H9 (cell line): ENCODE measurements at regions not wholly inside any gene's neighbourhood (a gene's known extent, or its start where the extent isn't known, plus 50 kb on each side); places are given as distances from the start of the nearest gene placed in this dataset.

Experiments used
- DNase-seq: peaks from one replicate; pipeline ENCODE4 v3.0.0-alpha.2; 2017
- H2AFZ ChIP-seq: one replicate; pipeline ENCODE4 v1.6.1; 2013; ENCODE audit warnings: mild to moderate bottlenecking, low read length, control low read depth, moderate library complexity
- H2AK5ac ChIP-seq: 2 replicates; pipeline ENCODE4 v1.6.1; 2013; ENCODE audit warnings: low read length, control low read depth, mixed read lengths; ENCODE audit not compliant: insufficient read length
- H2BK120ac ChIP-seq: one replicate; pipeline ENCODE4 v1.6.1; 2013; ENCODE audit warnings: low read depth, mild to moderate bottlenecking, low read length, control low read depth, inconsistent platforms; ENCODE audit not compliant: poor library complexity, severe bottlenecking
- H2BK12ac ChIP-seq: 2 replicates; pipeline ENCODE4 v1.6.1; 2013; ENCODE audit warnings: low read length, control low read depth, mixed read lengths, low read depth; ENCODE audit not compliant: insufficient read length
- H2BK15ac ChIP-seq: 2 replicates; pipeline ENCODE4 v1.6.1; 2013; ENCODE audit warnings: low read depth, low read length, control low read depth
- H2BK20ac ChIP-seq: one replicate; pipeline ENCODE4 v1.6.1; 2013; ENCODE audit warnings: low read depth, mild to moderate bottlenecking, low read length, control low read depth, inconsistent platforms; ENCODE audit not compliant: poor library complexity, severe bottlenecking
- H2BK5ac ChIP-seq: 2 replicates; pipeline ENCODE4 v1.6.1; 2013; ENCODE audit warnings: low read length, control low read depth, mixed read lengths; ENCODE audit not compliant: insufficient read length
- H3K14ac ChIP-seq: 2 replicates; pipeline ENCODE4 v1.6.1; 2013; ENCODE audit warnings: low read length, control low read depth; ENCODE audit not compliant: insufficient read depth
- H3K18ac ChIP-seq: 2 replicates; pipeline ENCODE4 v1.6.1; 2013; ENCODE audit warnings: low read depth, mild to moderate bottlenecking, mixed read lengths, low read length, control low read depth; ENCODE audit not compliant: insufficient read length
- H3K23ac ChIP-seq: 2 replicates; pipeline ENCODE4 v1.6.1; 2013; ENCODE audit warnings: low read length, control low read depth, mixed read lengths, low read depth; ENCODE audit not compliant: insufficient read length
- H3K23me2 ChIP-seq: 2 replicates; pipeline ENCODE4 v1.6.1; 2013; ENCODE audit warnings: low read depth, mild to moderate bottlenecking, mixed read lengths, low read length, control low read depth; ENCODE audit not compliant: insufficient read length, poor library complexity, severe bottlenecking
- H3K27ac ChIP-seq: 2 replicates; pipeline ENCODE4 v1.5.1; 2013; ENCODE audit warnings: low read length, control low read depth, mixed read lengths, low read depth; ENCODE audit not compliant: insufficient read length
- H3K27me3 ChIP-seq: 2 replicates; pipeline ENCODE4 v1.6.1; 2013; ENCODE audit warnings: low read length, control low read depth, inconsistent platforms; ENCODE audit not compliant: insufficient read depth
- H3K4ac ChIP-seq: 2 replicates; pipeline ENCODE4 v1.6.1; 2013; ENCODE audit warnings: low read depth, mild to moderate bottlenecking, control low read depth, inconsistent platforms, low read length, moderate library complexity
- H3K4me1 ChIP-seq: 2 replicates; pipeline ENCODE4 v1.6.1; 2013; ENCODE audit warnings: low read length, control low read depth, inconsistent platforms; ENCODE audit not compliant: insufficient read depth
- H3K4me2 ChIP-seq: 2 replicates; pipeline ENCODE4 v1.6.1; 2013; ENCODE audit warnings: low read length, control low read depth, mixed read lengths; ENCODE audit not compliant: insufficient read length, insufficient read depth
- H3K56ac ChIP-seq: 2 replicates; pipeline ENCODE4 v1.6.1; 2013; ENCODE audit warnings: low read depth, mild to moderate bottlenecking, mixed read lengths, low read length, control low read depth; ENCODE audit not compliant: insufficient read length
- H3K79me1 ChIP-seq: 2 replicates; pipeline ENCODE4 v1.6.1; 2013; ENCODE audit warnings: low read depth, mild to moderate bottlenecking, moderate library complexity, low read length, control low read depth, inconsistent platforms; ENCODE audit not compliant: insufficient read depth, poor library complexity, severe bottlenecking
- H3K79me2 ChIP-seq: 2 replicates; pipeline ENCODE4 v1.6.1; 2013; ENCODE audit warnings: low read length, control low read depth, inconsistent platforms; ENCODE audit not compliant: insufficient read depth
- H3K9ac ChIP-seq: 2 replicates; pipeline ENCODE4 v1.6.1; 2013; ENCODE audit warnings: low read length, control low read depth, mixed read lengths; ENCODE audit not compliant: insufficient read length; ENCODE audit errors: extremely low read depth
- H3K9me3 ChIP-seq: one replicate; pipeline ENCODE4 v1.6.1; 2013; ENCODE audit warnings: low read depth, low read length, inconsistent platforms; ENCODE audit not compliant: control insufficient read depth
- H3T11ph ChIP-seq: one replicate; pipeline ENCODE4 v1.6.1; 2013; ENCODE audit warnings: mild to moderate bottlenecking, low read length, control low read depth, inconsistent platforms
- H4K20me1 ChIP-seq: one replicate; pipeline ENCODE4 v1.6.1; 2013; ENCODE audit not compliant: control insufficient read depth, insufficient read length, insufficient read depth
- H4K5ac ChIP-seq: 2 replicates; pipeline ENCODE4 v1.6.1; 2013; ENCODE audit warnings: low read depth, mild to moderate bottlenecking, mixed read lengths, low read length, control low read depth; ENCODE audit not compliant: insufficient read length
- H4K8ac ChIP-seq: replicated peaks from 2 replicates; pipeline ENCODE4 v1.6.1; 2013; ENCODE audit warnings: low read length, control low read depth, mixed read lengths, low read depth; ENCODE audit not compliant: insufficient read length
- H4K91ac ChIP-seq: 2 replicates; pipeline ENCODE4 v1.6.1; 2013; ENCODE audit warnings: low read depth, mild to moderate bottlenecking, moderate library complexity, mixed read lengths, low read length, control low read depth; ENCODE audit not compliant: insufficient read length
- H3K27ac Mint-ChIP-seq, 3 experiments: 2 replicates in 2 of 3; 3 replicates in 1 of 3; pipeline ENCODE4 v1.8.0; 2020 to 2021; ENCODE audit warnings: mixed read lengths in 3 of 3, mild to moderate bottlenecking in 1 of 3, moderate library complexity in 1 of 3
- H3K27me3 Mint-ChIP-seq: 2 replicates; pipeline ENCODE4 v1.8.0; 2021; ENCODE audit warnings: low read depth, mild to moderate bottlenecking, moderate library complexity, mixed read lengths
- H3K36me3 Mint-ChIP-seq, 3 experiments: 2 replicates in 2 of 3; 3 replicates in 1 of 3; pipeline ENCODE4 v1.8.0; 2020 to 2021; ENCODE audit warnings: low read depth in 3 of 3, mixed read lengths in 3 of 3; ENCODE audit not compliant: insufficient read depth in 1 of 3
- H3K4me1 Mint-ChIP-seq, 2 experiments: 2 replicates each; pipeline ENCODE4 v1.8.0; 2020; ENCODE audit warnings: mixed read lengths in 2 of 2
- H3K4me3 Mint-ChIP-seq, 2 experiments: 2 replicates in 1 of 2; 3 replicates in 1 of 2; pipeline ENCODE4 v1.8.0; 2020 to 2021; ENCODE audit warnings: mild to moderate bottlenecking in 2 of 2, mixed read lengths in 2 of 2, moderate library complexity in 1 of 2
- H3K9me3 Mint-ChIP-seq, 2 experiments: 2 replicates in 1 of 2; 3 replicates in 1 of 2; pipeline ENCODE4 v1.8.0; 2020; ENCODE audit warnings: mild to moderate bottlenecking in 2 of 2, mixed read lengths in 2 of 2, moderate library complexity in 1 of 2
- CTCF ChIP-seq: fragments of 200-600 bp; sonication (generic); conservative IDR thresholded peaks from 3 replicates; pipeline ENCODE4 v1.8.0; 2021; ENCODE audit warnings: antibody characterized with exemption, mild to moderate bottlenecking
- WGBS: extraction: QIAGEN DNeasy Blood & Tissue Kit; methylation state at CpG from one replicate; pipeline ENCODE4 v1.1.7; 2013; ENCODE audit warnings: missing lambda C conversion rate, low lambda C conversion rate, mixed read lengths; ENCODE audit not compliant: insufficient read length; ENCODE audit errors: extremely low coverage; 5-methylcytosine and 5-hydroxymethylcytosine counted together

GRCh38 chr2:84071050-84071449 lies 388.0 kb downstream of the SUCLG1 start:
- Histone ChIP-seq H3K56ac (no peak overlapping the region), H2BK120ac (no peak overlapping the region), H2AFZ (no peak overlapping the region), H2BK20ac (no peak overlapping the region), H3K4ac (no peak overlapping the region), H2AK5ac (no peak overlapping the region), H3K4me1 (no peaks in the 10 kb centered on the region), H4K8ac (no peak overlapping the region), H3K9me3 (no peaks in the 10 kb centered on the region), H2BK5ac (no peak overlapping the region), H3K4me2 (no peak overlapping the region), H3K18ac (no peak overlapping the region), H3K14ac (no peak overlapping the region), H3T11ph (no peak overlapping the region), H3K27me3 (no peaks in the 10 kb centered on the region), H2BK15ac (no peak overlapping the region), H4K91ac (no peak overlapping the region), H3K23me2 (no peaks in the 10 kb centered on the region), H3K79me1 (no peaks in the 10 kb centered on the region), H3K9ac (no peak overlapping the region), H4K20me1 (no peaks in the 10 kb centered on the region), H3K27ac (no peak overlapping the region), H3K79me2 (no peaks in the 10 kb centered on the region), H4K5ac (no peak overlapping the region), H3K23ac (no peak overlapping the region), H2BK12ac (no peak overlapping the region)
- Mint-ChIP-seq H3K27me3 (no peaks in the 10 kb centered on the region), H3K4me1 (0 out of 4 replicates have a peak, but pooled peaks cover 0 to 4% of the 10 kb centered on the region in 2 experiments), H3K4me3 (no peak overlapping the region), H3K36me3 (no peaks in the 10 kb centered on the region), H3K27ac (no peak overlapping the region), H3K9me3 (no peaks in the 10 kb centered on the region; a peak in 1 of 5 replicates)
- no CpG with 5 or more reads among the region's 1 CpG for WGBS
- no peak for DNase-seq
- no peak for TF ChIP-seq CTCF
